Mesodermal cell (in vitro differentiated cells): ENCODE measurements at regions not wholly inside any gene's neighbourhood (a gene's known extent, or its start where the extent isn't known, plus 50 kb on each side); places are given as distances from the start of the nearest gene placed in this dataset.
"Not testable (repeated sequence)": the region's sequence is repeated elsewhere in the genome, so short reads cannot be mapped to it uniquely, and the experiment has no call there.

Experiments used
- H3K27ac ChIP-seq: 2 replicates; pipeline ENCODE4 v1.7.0; 2013; ENCODE audit warnings: mild to moderate bottlenecking, low read depth, low read length, moderate library complexity; ENCODE audit not compliant: severe bottlenecking
- H3K36me3 ChIP-seq: 2 replicates; pipeline ENCODE4 v1.7.1; 2013; ENCODE audit warnings: mild to moderate bottlenecking, low read length, moderate library complexity; ENCODE audit not compliant: control insufficient read depth, insufficient read depth
- H3K4me1 ChIP-seq: one replicate; pipeline ENCODE4 v1.7.1; 2013; ENCODE audit warnings: mild to moderate bottlenecking, low read length; ENCODE audit not compliant: insufficient read depth, control insufficient read depth, poor library complexity, severe bottlenecking
- H3K4me3 ChIP-seq: 2 replicates; pipeline ENCODE4 v1.7.0; 2013; ENCODE audit warnings: low read length, control low read depth, mild to moderate bottlenecking; ENCODE audit not compliant: insufficient read depth, poor library complexity, severe bottlenecking; ENCODE audit errors: extremely low read depth
- H3K9me3 ChIP-seq: 2 replicates; pipeline ENCODE4 v1.7.1; 2013; ENCODE audit warnings: mild to moderate bottlenecking, low read length, moderate library complexity; ENCODE audit not compliant: control insufficient read depth
- WGBS, 2 experiments: methylation state at CpG; one replicate each; pipeline ENCODE4 v1.1.5; 2013; ENCODE audit warnings: missing lambda C conversion rate in 2 of 2; ENCODE audit not compliant: insufficient coverage in 2 of 2; 5-methylcytosine and 5-hydroxymethylcytosine counted together

DNA sequence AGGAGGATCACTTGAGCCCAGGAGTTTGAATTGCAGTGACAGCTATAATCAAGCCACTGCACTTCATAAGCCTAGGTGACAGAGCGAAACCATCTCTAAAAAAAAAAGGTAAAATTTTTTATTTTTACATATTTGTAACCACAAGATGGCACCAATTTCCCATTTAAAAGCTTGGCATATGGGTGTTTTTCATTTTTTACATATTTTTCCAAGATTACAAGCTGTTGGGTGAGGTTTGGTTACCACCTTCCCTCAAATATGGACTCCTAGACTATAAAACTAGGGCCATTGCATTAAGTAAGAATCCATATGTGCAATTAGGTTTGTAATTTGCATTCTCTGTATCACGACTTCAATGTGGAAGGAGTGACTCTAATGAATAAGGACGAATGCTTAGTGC is 129.3 kb upstream of the ACBD5 start:
- Histone ChIP-seq H3K9me3 (no peaks in the 10 kb centered on the region), H3K4me1 (no peaks in the 10 kb centered on the region), H3K27ac (no peak overlapping the region), H3K4me3 (no peak overlapping the region), H3K36me3 (no peaks in the 10 kb centered on the region)
- 83 to 100% methylated on average over 1 of the region's 3 CpGs for WGBS, 2 experiments

DNA sequence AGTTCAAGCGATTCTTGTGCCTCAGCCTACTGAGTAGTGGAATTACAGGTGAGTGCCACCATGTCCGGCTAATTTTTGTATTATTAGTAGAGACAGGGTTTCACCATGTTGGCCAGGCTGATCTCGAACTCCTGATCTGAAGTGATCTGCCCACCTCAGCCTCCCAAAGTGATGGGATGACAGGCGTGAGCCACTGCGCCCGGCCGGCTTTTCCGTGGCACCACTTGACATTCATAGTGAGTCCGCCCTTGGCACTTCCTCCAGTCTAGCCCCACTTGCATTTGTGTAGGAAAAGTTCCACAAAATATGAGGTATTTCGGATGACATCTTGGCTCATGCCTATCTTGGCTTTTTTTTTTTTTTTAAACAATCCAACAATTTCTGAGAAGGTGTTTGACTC is 128.1 kb upstream of the ACBD5 start:
- no peaks in the 10 kb centered on the region for H3K9me3 ChIP-seq
- H3K4me1 ChIP-seq, result no peaks in the 10 kb centered on the region
- H3K4me3 ChIP-seq, result no peak overlapping the region
- no peak overlapping the region for H3K27ac ChIP-seq
- no peaks in the 10 kb centered on the region for H3K36me3 ChIP-seq
- WGBS, 2 experiments, result 78 to 90% methylated on average over 7 to 9 of the region's 10 CpGs

DNA sequence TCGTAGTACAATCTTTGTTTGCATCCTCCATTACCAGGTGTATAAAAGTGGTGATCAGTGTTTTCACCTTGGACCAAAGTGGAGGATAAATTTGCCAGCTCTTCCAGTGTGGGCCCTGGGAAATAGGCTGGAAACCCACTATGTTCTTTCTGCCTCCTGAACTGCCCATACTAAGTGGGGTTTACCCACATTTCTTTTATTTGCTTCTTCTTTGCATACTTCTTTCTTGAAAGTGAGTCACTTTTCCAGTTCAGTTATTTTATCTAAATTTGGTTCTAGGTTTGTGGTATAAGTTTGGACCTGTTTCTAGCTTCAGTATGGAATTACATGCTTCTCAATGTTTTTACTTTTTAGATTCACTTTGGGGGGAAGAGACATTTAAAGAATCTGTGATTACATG is 126.2 kb upstream of the ACBD5 start:
- Histone ChIP-seq H3K9me3 (no peaks in the 10 kb centered on the region), H3K4me1 (no peaks in the 10 kb centered on the region), H3K36me3 (no peaks in the 10 kb centered on the region), H3K4me3 (no peak overlapping the region), H3K27ac (no peak overlapping the region)
- WGBS, 2 experiments, result no CpG with 5 or more reads among the region's 1 CpG

DNA sequence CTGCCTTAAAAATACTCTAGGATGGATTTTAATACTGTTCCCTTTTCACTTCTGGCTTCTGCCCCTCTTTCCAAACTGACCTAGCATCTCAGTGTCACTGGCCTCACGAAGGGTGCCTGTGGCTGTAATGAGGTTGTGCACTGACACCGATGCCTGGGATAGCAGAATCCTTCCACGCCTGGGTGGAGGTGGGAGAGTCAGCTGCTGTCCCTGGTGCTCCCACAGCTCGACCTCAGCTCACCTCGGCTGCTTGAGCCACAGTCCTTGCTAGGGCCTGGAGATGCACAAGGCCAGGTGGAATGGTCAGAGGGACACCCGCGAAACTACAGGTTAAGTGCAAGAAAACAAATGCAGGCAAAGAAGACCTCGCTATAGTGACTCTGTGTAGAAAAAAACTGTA is 123.4 kb upstream of the ACBD5 start:
- 80 to 88% methylated on average over 3 to 5 of the region's 8 CpGs for WGBS, 2 experiments
- no peaks in the 10 kb centered on the region for H3K9me3 ChIP-seq

GRCh38 chr10:27360581-27361172 is 120.1 kb upstream of the ACBD5 start:
- no CpG with 5 or more reads among the region's 3 CpGs for WGBS, 2 experiments
- no peak overlapping the region for H3K27ac ChIP-seq
- H3K36me3 ChIP-seq, result no peaks in the 10 kb centered on the region
- no peaks in the 10 kb centered on the region for H3K9me3 ChIP-seq
- no peak overlapping the region for H3K4me3 ChIP-seq
- no peaks in the 10 kb centered on the region for H3K4me1 ChIP-seq

More for the DNA sequence above, 123.4 kb upstream of the ACBD5 start:
- Histone ChIP-seq H3K4me1 (no peaks in the 10 kb centered on the region), H3K36me3 (no peaks in the 10 kb centered on the region), H3K27ac (no peak overlapping the region), H3K4me3 (no peak overlapping the region)

- WGBS, 2 experiments, result 93 to 96% methylated on average over 7 to 9 of the region's 12 CpGs
- H3K4me1 ChIP-seq, result no peaks in the 10 kb centered on the region
- H3K27ac ChIP-seq, result no peak overlapping the region
- H3K9me3 ChIP-seq, result no peaks in the 10 kb centered on the region
- no peak overlapping the region for H3K4me3 ChIP-seq
- H3K36me3 ChIP-seq, result no peaks in the 10 kb centered on the region
Measured at GRCh38 chr10:27359792-27360355, 119.3 kb upstream of the ACBD5 start.

GRCh38 chr10:27356738-27357137 is 116.1 kb upstream of the ACBD5 start:
- Histone ChIP-seq H3K27ac (no peak overlapping the region), H3K4me1 (no peaks in the 10 kb centered on the region), H3K4me3 (no peak overlapping the region), H3K9me3 (no peaks in the 10 kb centered on the region), H3K36me3 (no peaks in the 10 kb centered on the region)
- WGBS, 2 experiments, result 94 to 96% methylated on average over 8 of the region's 8 CpGs

DNA sequence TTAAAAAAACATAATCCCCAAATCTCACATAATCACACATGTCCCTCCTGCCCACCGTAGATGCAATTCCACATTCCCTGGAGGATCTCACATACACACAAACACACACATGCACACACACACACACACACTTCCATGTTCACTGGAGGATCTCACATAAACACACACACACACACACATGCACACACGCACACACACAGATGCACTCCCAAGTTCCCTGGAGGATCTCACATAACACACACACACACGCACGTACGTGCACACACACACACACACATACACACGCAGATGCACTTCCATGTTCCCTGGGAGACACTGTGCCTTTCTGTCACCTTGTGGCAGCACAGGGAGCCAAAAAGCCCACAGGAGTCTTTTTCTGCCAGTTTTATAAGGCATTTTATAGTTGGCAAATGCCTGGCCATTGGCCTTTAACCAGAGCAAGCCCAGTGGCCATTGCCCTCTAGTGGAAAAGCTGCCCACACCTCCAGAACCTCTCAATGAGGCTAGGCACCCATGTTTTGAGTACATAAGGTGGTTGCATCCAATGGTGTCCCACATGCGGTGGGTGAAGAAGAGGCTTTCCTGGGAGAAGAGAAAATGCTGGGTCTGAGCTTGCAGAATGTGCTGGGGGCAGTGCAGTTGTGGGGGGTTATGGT is 115.4 kb upstream of the ACBD5 start:
- no peaks in the 10 kb centered on the region for H3K9me3 ChIP-seq
- H3K36me3 ChIP-seq, result no peaks in the 10 kb centered on the region
- no peak overlapping the region for H3K27ac ChIP-seq
- no peak overlapping the region for H3K4me3 ChIP-seq
- no peaks in the 10 kb centered on the region for H3K4me1 ChIP-seq
- WGBS, 2 experiments, result 94 to 95% methylated on average over 3 to 7 of the region's 7 CpGs

GRCh38 chr10:27354643-27355270 is 114.2 kb upstream of the ACBD5 start:
- H3K36me3 ChIP-seq, H3K4me3 ChIP-seq, H3K4me1 ChIP-seq, H3K27ac ChIP-seq, H3K9me3 ChIP-seq: not testable (repeated sequence)
- WGBS, 2 experiments, result 76 to 81% methylated on average over 3 to 6 of the region's 11 CpGs

DNA sequence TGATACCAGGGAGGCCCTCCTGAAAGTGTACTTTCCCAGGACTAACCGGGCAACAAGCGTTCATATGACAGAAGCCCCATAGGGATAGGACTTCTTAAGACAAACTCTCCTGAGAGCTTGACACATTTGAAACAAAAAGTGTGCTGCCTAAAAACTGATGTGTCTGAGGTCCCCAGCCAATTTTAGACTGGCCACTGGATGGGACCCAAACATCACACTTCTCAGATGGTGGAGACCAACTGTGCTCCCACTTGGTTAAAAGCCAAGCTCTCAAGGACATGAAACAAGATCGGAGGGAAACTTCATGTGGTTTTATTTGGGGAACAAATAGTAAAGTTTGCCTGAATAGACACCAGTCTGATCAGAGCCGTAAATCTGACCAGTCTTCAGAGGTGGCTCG is 113.5 kb upstream of the ACBD5 start:
- H3K4me1 ChIP-seq, H3K36me3 ChIP-seq, H3K27ac ChIP-seq, H3K9me3 ChIP-seq, H3K4me3 ChIP-seq: not testable (repeated sequence)
- WGBS, 2 experiments, result 89 to 90% methylated on average over 4 to 5 of the region's 5 CpGs

DNA sequence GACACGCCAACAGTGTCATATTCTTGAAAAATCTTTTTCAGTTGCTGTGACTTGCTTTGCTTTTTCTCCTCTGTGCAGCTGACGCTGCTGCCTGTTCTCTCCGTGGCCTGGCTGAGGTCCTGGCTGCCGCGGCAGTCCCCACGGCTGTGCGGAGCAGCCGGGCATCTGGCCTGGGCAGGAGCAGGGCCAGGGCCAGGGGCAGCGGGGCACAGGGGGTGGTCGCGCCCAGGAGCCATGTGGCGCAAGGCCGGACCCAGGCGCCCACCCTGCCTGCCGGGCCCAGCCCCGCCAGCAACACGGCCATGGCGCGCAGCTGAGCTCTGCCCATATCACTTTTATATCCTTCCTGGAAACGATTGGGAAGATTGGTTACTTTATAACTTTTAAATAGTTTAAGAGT is 109.4 kb upstream of the ACBD5 start:
- no peaks in the 10 kb centered on the region for H3K9me3 ChIP-seq
- no peaks in the 10 kb centered on the region for H3K4me1 ChIP-seq
- H3K4me3 ChIP-seq, result no peak overlapping the region
- 92 to 95% methylated on average over 10 to 11 of the region's 20 CpGs for WGBS, 2 experiments
- H3K36me3 ChIP-seq, result no peaks in the 10 kb centered on the region
- no peak overlapping the region for H3K27ac ChIP-seq
